ENCODE measurements at regions not wholly inside any gene's neighbourhood (a gene's known extent, or its start where the extent isn't known, plus 50 kb on each side); places are given as distances from the start of the nearest gene placed in this dataset.

DNA sequence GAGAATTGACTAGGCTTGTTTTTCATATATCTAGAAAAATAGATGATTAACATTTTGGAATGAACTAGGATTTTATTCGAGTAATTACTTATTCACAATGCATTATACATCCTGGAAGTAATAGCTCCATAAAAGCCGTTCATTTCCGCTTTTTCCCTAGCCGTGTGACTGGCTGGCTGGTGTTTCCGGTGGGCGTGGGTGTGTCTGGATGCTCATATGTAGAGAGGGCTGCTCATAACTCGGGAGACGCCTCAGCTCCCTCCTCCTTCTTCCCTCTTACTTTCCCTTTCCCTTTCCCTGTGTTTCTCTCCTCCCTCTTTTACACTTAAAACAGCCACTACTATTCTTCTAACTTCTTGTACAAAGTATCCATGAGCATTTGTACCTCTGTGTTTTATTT is 187.7 kb upstream of the VSTM2A start:
- Histone ChIP-seq H2AFZ (ENCODE audit: low read depth, low read length) (no peak overlapping the region), H4K20me1 (replicated peaks; ENCODE audit: control insufficient read depth, insufficient read depth, low read length) (no peaks in the 10 kb centered on the region), H3K9me3 (replicated peaks; ENCODE audit: control insufficient read depth, insufficient read depth, low read depth, low read length) (no peaks in the 10 kb centered on the region), H3K27me3 (ENCODE audit: control insufficient read depth in 2 of 2, insufficient read depth in 2 of 2, low read length in 2 of 2) (no peaks in the 10 kb centered on the region), H3K9me1 (ENCODE audit: control insufficient read depth, insufficient read depth, low read length) (no peaks in the 10 kb centered on the region), H3K36me3 (ENCODE audit: control insufficient read depth, insufficient read depth, low read length) (no peaks in the 10 kb centered on the region), H3K9ac (ENCODE audit: insufficient read depth in 1 of 2, low read depth in 2 of 2, low read length in 2 of 2) (no peak overlapping the region), H3K79me2 (ENCODE audit: control insufficient read depth, insufficient read depth, low read length) (no peaks in the 10 kb centered on the region), H3K4me3 (no peak overlapping the region), H3K27ac (ENCODE audit: extremely low read depth, low read depth, low read length) (no peak overlapping the region), H3K4me2 (ENCODE audit: insufficient read depth, low read length) (no peak overlapping the region), H3K4me1 (replicated peaks in 1 of 2; ENCODE audit: control insufficient read depth in 2 of 2, insufficient read depth in 2 of 2, low read length in 2 of 2) (no peaks in the 10 kb centered on the region)
- ATAC-seq (no peak), FAIRE-seq (no peak), DNase-seq (ENCODE audit: extremely low read depth in 1 of 4, low spot score in 3 of 4) (no peak)
- TF ChIP-seq MTA2 (IDR thresholded peaks at IDR 0.05; ENCODE audit: low read depth) (no peak), ZNF780A (CRISPR knock-in tag; IDR thresholded peaks at IDR 0.05) (no peak), ZKSCAN3 (CRISPR knock-in tag; IDR thresholded peaks at IDR 0.05) (no peak), POU5F1 (IDR thresholded peaks at IDR 0.05; ENCODE audit: borderline replicate concordance, low read depth, low read length, partially characterized antibody) (no peak), SPI1 (IDR thresholded peaks at IDR 0.05; ENCODE audit: borderline replicate concordance, low read depth, low read length) (no peak), SNIP1 (IDR thresholded peaks at IDR 0.05; ENCODE audit: low read depth) (no peak), ZNF561 (CRISPR knock-in tag; conservative IDR thresholded peaks at IDR 0.05) (no peak), RCOR1 (IDR thresholded peaks at IDR 0.05; ENCODE audit: borderline replicate concordance in 1 of 2, low read depth in 2 of 2, low read length in 2 of 2) (no peak), FOXJ3 (CRISPR knock-in tag; IDR thresholded peaks at IDR 0.05) (no peak)
- TF ChIP-seq, protein P1, sequence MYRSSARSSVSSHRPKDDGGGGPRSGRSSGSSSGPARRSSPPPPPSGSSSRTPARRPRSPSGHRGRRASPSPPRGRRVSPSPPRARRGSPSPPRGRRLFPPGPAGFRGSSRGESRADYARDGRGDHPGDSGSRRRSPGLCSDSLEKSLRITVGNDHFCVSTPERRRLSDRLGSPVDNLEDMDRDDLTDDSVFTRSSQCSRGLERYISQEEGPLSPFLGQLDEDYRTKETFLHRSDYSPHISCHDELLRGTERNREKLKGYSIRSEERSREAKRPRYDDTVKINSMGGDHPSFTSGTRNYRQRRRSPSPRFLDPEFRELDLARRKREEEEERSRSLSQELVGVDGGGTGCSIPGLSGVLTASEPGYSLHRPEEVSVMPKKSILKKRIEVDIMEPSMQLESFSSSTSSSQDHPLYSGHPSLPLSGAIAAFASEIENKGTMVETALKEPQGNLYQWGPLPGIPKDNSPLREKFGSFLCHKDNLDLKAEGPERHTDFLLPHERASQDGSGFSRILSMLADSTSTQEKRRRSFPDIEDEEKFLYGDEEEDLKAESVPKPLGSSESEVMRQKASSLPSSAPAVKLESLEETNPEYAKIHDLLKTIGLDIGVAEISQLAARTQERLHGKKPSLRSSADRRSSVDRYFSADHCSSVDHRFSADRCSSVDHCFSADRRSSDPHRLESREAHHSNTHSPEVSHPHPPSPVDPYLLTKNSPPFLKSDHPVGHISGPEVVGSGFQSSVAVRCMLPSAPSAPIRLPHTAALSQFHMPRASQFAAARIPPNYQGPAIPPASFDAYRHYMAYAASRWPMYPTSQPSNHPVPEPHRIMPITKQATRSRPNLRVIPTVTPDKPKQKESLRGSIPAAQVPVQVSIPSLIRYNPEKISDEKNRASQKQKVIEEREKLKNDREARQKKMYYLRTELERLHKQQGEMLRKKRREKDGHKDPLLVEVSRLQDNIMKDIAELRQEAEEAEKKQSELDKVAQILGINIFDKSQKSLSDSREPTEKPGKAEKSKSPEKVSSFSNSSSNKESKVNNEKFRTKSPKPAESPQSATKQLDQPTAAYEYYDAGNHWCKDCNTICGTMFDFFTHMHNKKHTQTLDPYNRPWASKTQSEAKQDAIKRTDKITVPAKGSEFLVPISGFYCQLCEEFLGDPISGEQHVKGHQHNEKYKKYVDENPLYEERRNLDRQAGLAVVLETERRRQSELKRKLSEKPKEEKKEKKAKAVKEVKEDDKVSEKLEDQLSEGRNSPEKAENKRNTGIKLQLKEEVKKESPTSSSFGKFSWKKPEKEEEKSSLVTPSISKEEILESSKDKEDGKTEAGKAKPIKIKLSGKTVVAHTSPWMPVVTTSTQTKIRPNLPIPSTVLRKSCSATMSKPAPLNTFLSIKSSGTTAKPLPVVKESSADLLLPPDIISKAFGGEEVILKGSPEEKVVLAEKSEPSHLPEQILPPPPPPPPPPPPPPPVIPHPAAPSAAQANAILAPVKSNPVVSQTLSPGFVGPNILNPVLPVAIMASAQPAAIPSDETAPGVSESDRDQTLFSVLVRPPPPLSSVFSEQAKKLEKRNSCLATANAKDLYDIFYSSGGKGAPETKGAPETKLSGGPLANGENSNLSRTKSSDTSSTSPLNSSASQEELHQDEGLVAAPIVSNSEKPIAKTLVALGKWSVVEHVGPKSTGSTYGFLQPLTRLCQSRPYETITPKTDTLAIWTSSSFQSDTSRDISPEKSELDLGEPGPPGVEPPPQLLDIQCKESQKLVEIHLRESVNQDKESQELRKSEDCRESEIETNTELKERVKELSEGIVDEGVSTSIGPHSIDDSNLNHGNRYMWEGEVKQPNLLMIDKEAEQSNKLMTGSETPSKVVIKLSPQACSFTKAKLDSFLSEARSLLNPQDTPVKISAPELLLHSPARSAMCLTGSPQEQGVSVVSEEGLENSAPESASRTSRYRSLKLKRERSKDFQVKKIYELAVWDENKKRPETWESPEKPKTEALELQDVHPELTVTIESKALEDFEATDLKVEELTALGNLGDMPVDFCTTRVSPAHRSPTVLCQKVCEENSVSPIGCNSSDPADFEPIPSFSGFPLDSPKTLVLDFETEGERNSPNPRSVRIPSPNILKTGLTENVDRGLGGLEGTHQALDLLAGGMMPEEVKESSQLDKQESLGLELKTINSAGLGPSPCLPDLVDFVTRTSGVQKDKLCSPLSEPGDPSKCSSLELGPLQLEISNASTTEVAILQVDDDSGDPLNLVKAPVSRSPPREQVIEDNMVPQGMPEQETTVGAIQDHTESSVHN (IDR thresholded peaks at IDR 0.05; ENCODE audit: borderline replicate concordance in 1 of 2, low read depth in 1 of 2) = no peak
- TF ChIP-seq, protein P2, sequence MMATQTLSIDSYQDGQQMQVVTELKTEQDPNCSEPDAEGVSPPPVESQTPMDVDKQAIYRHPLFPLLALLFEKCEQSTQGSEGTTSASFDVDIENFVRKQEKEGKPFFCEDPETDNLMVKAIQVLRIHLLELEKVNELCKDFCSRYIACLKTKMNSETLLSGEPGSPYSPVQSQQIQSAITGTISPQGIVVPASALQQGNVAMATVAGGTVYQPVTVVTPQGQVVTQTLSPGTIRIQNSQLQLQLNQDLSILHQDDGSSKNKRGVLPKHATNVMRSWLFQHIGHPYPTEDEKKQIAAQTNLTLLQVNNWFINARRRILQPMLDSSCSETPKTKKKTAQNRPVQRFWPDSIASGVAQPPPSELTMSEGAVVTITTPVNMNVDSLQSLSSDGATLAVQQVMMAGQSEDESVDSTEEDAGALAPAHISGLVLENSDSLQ (IDR thresholded peaks at IDR 0.05) = no peak
- TF ChIP-seq, protein P3, sequence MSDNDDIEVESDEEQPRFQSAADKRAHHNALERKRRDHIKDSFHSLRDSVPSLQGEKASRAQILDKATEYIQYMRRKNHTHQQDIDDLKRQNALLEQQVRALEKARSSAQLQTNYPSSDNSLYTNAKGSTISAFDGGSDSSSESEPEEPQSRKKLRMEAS (CRISPR knock-in tag; IDR thresholded peaks at IDR 0.05) = no peak
- POLR2A ChIA-PET = no interaction called here
- no TSS peak for BruUV-seq (replicated peaks)
- intact Hi-C loops (cut with micrococcal nuclease) (no loop called here), in situ Hi-C loops (cut with MboI) (no loop called here)
- CTCF ChIA-PET (ENCODE audit: low intra/inter-chr PET ratio) = no interaction called here
- 0% methylated on average over 7 of the region's 8 CpGs for WGBS (ENCODE audit: insufficient coverage, low coverage, missing lambda C conversion rate)
